ENCODE measurements at regions not wholly inside any gene's neighbourhood (a gene's known extent, or its start where the extent isn't known, plus 50 kb on each side); places are given as distances from the start of the nearest gene placed in this dataset.

DNA sequence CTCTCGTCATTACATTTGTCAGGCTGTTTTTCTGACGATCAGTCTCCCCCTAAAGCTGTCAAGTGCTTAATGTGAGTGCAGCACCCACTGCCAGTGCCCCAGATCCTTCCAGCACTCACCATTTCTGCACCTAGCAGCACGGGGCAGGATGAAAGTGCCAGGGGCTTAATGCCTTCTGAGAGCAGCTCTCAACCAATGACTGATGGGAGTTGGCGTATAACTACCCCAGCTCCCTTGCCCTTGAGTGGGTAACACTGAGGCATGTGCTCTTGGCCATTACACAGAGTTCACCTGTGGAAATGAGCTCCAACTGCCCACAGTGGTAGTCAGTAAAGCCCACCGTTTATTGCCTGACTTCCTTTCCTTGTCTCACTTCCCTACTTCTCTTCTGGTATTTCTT is 226.2 kb upstream of the BCOR start:
- H3K9me3 ChIP-seq (replicated peaks in 1 of 3): no peaks in the 10 kb centered on the region
- H3K36me3 ChIP-seq (replicated peaks in 1 of 2): no peaks in the 10 kb centered on the region
- intact Hi-C loops (cut with DNase I): no loop called here
- no peak overlapping the region for H3K27ac ChIP-seq
- H3K27me3 ChIP-seq: no peaks in the 10 kb centered on the region
- no peaks in the 10 kb centered on the region for H3K4me1 ChIP-seq (replicated peaks in 1 of 2)
- H3K4me3 ChIP-seq: no peak overlapping the region
- WGBS, 4 donors: 85 to 91% (median 87%) methylated on average over 4 to 5 of the region's 5 CpGs
- TF ChIP-seq, protein P1, sequence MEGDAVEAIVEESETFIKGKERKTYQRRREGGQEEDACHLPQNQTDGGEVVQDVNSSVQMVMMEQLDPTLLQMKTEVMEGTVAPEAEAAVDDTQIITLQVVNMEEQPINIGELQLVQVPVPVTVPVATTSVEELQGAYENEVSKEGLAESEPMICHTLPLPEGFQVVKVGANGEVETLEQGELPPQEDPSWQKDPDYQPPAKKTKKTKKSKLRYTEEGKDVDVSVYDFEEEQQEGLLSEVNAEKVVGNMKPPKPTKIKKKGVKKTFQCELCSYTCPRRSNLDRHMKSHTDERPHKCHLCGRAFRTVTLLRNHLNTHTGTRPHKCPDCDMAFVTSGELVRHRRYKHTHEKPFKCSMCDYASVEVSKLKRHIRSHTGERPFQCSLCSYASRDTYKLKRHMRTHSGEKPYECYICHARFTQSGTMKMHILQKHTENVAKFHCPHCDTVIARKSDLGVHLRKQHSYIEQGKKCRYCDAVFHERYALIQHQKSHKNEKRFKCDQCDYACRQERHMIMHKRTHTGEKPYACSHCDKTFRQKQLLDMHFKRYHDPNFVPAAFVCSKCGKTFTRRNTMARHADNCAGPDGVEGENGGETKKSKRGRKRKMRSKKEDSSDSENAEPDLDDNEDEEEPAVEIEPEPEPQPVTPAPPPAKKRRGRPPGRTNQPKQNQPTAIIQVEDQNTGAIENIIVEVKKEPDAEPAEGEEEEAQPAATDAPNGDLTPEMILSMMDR (IDR thresholded peaks at IDR 0.05): no peak
- TF ChIP-seq POLR2A (IDR thresholded peaks at IDR 0.05): no peak
- no peak for DNase-seq

DNA sequence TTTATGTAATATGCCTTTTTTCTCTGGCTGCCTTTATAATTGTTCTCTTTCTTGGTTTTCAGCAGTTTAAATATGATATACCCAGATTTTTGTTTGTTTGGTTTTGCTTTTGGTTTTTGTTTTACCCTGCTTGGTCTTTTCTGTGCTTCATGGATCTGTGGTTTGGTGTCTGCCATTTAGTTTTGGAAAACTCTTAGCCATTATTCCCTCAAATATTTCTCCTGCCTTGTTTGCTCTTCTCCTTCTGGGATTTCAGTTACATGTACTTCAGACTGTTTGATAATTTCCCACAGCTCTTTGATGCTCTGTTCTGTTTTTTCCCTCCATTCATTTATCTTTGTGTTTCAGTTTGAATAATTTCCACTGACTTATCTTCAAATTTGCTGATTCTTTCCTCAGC is 223.1 kb upstream of the BCOR start:
- intact Hi-C loops (cut with DNase I): no loop called here
- no peak for DNase-seq
- TF ChIP-seq POLR2A (IDR thresholded peaks at IDR 0.05): no peak
- TF ChIP-seq, protein P1 (IDR thresholded peaks at IDR 0.05): no peak
- H3K9me3 ChIP-seq (replicated peaks in 1 of 3): no peaks in the 10 kb centered on the region
- no peaks in the 10 kb centered on the region for H3K27me3 ChIP-seq
- no peaks in the 10 kb centered on the region for H3K4me1 ChIP-seq (replicated peaks in 1 of 2)
- no peaks in the 10 kb centered on the region for H3K36me3 ChIP-seq (replicated peaks in 1 of 2)
- no peak overlapping the region for H3K4me3 ChIP-seq
- H3K27ac ChIP-seq: no peak overlapping the region

DNA sequence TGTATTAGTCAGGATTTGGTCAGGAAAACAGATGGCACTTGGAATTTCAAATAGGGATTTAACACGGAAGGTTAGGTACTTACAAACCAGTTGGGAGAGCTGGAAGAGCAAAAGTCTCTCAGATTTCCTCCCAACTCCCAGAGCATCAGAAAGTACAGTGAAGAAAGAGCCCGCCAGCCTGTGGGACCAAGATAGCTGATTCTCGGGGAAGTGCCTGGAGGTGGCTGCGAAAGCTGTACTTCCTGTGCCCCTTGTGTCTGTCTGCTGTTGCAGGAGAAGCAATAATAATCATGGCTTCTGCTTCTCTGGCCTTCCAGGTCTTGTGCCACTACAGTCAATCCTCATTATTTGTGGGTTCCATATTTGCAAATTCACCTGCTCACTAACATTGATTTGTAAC is 221.0 kb upstream of the BCOR start:
- 50 to 83% (median 60%) methylated on average over 1 to 4 of the region's 4 CpGs for WGBS, 4 donors
- Histone ChIP-seq H3K27me3 (no peaks in the 10 kb centered on the region), H3K4me3 (no peak overlapping the region), H3K9me3 (replicated peaks in 1 of 3) (no peaks in the 10 kb centered on the region), H3K36me3 (replicated peaks in 1 of 2) (no peaks in the 10 kb centered on the region), H3K27ac (no peak overlapping the region), H3K4me1 (replicated peaks in 1 of 2) (no peaks in the 10 kb centered on the region)
- intact Hi-C loops (cut with DNase I): no loop called here
- TF ChIP-seq POLR2A (IDR thresholded peaks at IDR 0.05): no peak
- TF ChIP-seq, protein P1 (IDR thresholded peaks at IDR 0.05): no peak
- DNase-seq: no peak

DNA sequence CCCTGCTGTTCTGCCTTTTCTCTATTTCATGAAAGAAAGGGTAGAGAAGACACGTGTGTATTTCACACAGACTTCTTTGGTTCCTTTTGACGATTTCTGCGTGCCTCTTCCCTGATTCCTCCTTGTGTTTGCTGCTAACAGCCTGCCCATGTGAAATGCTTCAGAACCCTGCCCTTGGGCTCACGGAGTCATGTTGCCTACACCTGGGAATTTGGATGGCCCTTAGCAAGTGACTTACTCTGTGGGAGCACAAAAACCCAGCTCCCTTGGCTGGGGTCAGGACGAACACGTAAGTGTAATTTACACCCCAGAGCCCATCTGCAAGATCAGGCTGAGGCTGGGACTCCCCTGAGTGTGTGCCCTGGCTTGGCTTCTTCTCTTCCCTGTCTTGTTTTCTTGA is 220.3 kb upstream of the BCOR start:
- TF ChIP-seq, protein P1 (IDR thresholded peaks at IDR 0.05): no peak
- TF ChIP-seq POLR2A (IDR thresholded peaks at IDR 0.05): no peak
- DNase-seq: no peak
- Histone ChIP-seq H3K9me3 (replicated peaks in 1 of 3) (no peaks in the 10 kb centered on the region), H3K4me1 (replicated peaks in 1 of 2) (no peaks in the 10 kb centered on the region), H3K4me3 (no peak overlapping the region), H3K36me3 (replicated peaks in 1 of 2) (no peaks in the 10 kb centered on the region), H3K27me3 (no peaks in the 10 kb centered on the region), H3K27ac (no peak overlapping the region)
- WGBS, 4 donors: 70 to 100% (median 86%) methylated on average over 3 to 6 of the region's 6 CpGs
- intact Hi-C loops (cut with DNase I): no loop called here

Data from adrenal gland (tissue), 9 donors.